ENCODE measurements at regions not wholly inside any gene's neighbourhood (a gene's known extent, or its start where the extent isn't known, plus 50 kb on each side); places are given as distances from the start of the nearest gene placed in this dataset.

- TF ChIP-seq POLR2A (IDR thresholded peaks at IDR 0.05), result no peak
- TF ChIP-seq CTCF (IDR thresholded peaks at IDR 0.05 in 8 of 11, conservative IDR thresholded peaks at IDR 0.05 in 3 of 11), result no peak
These were observed 73.6 kb upstream of the ZNF184 start for GRCh38 chr6:27546522-27546921.
